ENCODE measurements at regions not wholly inside any gene's neighbourhood (a gene's known extent, or its start where the extent isn't known, plus 50 kb on each side); places are given as distances from the start of the nearest gene placed in this dataset.

GRCh38 chr5:23302438-23302837 is 205.0 kb upstream of the PRDM9 start:
- no peak for TF ChIP-seq CTCF (IDR thresholded peaks at IDR 0.05)
- TF ChIP-seq POLR2A (IDR thresholded peaks at IDR 0.05): no peak
